ENCODE measurements at regions not wholly inside any gene's neighbourhood (a gene's known extent, or its start where the extent isn't known, plus 50 kb on each side); places are given as distances from the start of the nearest gene placed in this dataset.

DNA sequence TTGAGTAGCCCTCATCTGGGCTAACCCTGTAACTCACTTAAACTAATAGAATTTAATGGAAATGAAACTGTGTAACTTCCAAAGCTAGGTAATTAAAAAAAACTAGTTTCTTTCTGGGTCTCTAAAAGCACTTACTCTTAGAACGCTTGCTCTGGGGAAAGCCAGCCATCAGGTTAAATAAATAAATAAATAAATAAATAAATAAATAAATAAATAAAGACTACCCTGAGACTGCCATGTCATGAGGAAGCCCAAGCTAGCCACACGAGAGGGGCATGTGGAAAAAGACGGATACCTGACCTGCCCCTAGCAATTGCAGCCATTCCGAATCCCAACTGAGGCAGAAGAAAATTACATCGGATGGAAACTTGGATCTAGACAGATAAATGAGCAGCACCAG, 51.3 kb upstream of the FER start (continued):
- TF ChIP-seq ZNF391 (tag by site-specific recombination; IDR thresholded peaks at IDR 0.05; ENCODE audit: borderline replicate concordance, low read depth), result no peak
- TF ChIP-seq ZNF140 (tag by site-specific recombination; IDR thresholded peaks at IDR 0.05), result peak; percentile 50; the same call in 1 of the 2 replicates
- no peak for TF ChIP-seq OSR2 (tag by site-specific recombination; IDR thresholded peaks at IDR 0.05)
- TF ChIP-seq ZNF404 (tag by site-specific recombination; IDR thresholded peaks at IDR 0.05), result 0 out of 2 replicates have a peak, but pooled peaks have one; percentile 53
- peak; percentile 54; the same call in 1 of the 2 replicates for TF ChIP-seq ZNF558 (tag by site-specific recombination; IDR thresholded peaks at IDR 0.05)
- no peak for TF ChIP-seq ZIC2 (tag by site-specific recombination; IDR thresholded peaks at IDR 0.05)
- no peak for TF ChIP-seq ZNF423 (tag by site-specific recombination; IDR thresholded peaks at IDR 0.05)
- no peak for TF ChIP-seq ZBTB49 (tag by site-specific recombination; IDR thresholded peaks at IDR 0.05; ENCODE audit: low read depth)
- TF ChIP-seq ZNF610 (tag by site-specific recombination; IDR thresholded peaks at IDR 0.05; ENCODE audit: borderline replicate concordance), result no peak
- TF ChIP-seq, protein P1, sequence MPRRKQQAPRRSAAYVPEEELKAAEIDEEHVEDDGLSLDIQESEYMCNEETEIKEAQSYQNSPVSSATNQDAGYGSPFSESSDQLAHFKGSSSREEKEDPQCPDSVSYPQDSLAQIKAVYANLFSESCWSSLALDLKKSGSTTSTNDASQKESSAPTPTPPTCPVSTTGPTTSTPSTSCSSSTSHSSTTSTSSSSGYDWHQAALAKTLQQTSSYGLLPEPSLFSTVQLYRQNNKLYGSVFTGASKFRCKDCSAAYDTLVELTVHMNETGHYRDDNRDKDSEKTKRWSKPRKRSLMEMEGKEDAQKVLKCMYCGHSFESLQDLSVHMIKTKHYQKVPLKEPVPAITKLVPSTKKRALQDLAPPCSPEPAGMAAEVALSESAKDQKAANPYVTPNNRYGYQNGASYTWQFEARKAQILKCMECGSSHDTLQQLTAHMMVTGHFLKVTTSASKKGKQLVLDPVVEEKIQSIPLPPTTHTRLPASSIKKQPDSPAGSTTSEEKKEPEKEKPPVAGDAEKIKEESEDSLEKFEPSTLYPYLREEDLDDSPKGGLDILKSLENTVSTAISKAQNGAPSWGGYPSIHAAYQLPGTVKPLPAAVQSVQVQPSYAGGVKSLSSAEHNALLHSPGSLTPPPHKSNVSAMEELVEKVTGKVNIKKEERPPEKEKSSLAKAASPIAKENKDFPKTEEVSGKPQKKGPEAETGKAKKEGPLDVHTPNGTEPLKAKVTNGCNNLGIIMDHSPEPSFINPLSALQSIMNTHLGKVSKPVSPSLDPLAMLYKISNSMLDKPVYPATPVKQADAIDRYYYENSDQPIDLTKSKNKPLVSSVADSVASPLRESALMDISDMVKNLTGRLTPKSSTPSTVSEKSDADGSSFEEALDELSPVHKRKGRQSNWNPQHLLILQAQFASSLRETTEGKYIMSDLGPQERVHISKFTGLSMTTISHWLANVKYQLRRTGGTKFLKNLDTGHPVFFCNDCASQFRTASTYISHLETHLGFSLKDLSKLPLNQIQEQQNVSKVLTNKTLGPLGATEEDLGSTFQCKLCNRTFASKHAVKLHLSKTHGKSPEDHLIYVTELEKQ (tag by site-specific recombination; IDR thresholded peaks at IDR 0.05; ENCODE audit: borderline replicate concordance), result no peak
- no peak for TF ChIP-seq GLI4 (tag by site-specific recombination; IDR thresholded peaks at IDR 0.05)
- TF ChIP-seq ZNF645 (tag by site-specific recombination; IDR thresholded peaks at IDR 0.05), result no peak
- TF ChIP-seq IKZF3 (tag by site-specific recombination; IDR thresholded peaks at IDR 0.05), result no peak
- no peak for TF ChIP-seq ZNF560 (tag by site-specific recombination; IDR thresholded peaks at IDR 0.05; ENCODE audit: borderline replicate concordance)
- TF ChIP-seq SCRT2 (tag by site-specific recombination; IDR thresholded peaks at IDR 0.05), result no peak
- no peak for TF ChIP-seq ZNF76 (tag by site-specific recombination; IDR thresholded peaks at IDR 0.05; ENCODE audit: borderline replicate concordance, low read depth)
- TF ChIP-seq, protein P2, sequence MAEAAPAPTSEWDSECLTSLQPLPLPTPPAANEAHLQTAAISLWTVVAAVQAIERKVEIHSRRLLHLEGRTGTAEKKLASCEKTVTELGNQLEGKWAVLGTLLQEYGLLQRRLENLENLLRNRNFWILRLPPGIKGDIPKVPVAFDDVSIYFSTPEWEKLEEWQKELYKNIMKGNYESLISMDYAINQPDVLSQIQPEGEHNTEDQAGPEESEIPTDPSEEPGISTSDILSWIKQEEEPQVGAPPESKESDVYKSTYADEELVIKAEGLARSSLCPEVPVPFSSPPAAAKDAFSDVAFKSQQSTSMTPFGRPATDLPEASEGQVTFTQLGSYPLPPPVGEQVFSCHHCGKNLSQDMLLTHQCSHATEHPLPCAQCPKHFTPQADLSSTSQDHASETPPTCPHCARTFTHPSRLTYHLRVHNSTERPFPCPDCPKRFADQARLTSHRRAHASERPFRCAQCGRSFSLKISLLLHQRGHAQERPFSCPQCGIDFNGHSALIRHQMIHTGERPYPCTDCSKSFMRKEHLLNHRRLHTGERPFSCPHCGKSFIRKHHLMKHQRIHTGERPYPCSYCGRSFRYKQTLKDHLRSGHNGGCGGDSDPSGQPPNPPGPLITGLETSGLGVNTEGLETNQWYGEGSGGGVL (tag by site-specific recombination; IDR thresholded peaks at IDR 0.05), result no peak
- TF ChIP-seq ZNF518A (tag by site-specific recombination; conservative IDR thresholded peaks at IDR 0.05; ENCODE audit: low read depth), result peak; percentile 73
- no peak for TF ChIP-seq ZSCAN18 (tag by site-specific recombination; IDR thresholded peaks at IDR 0.05)
- TF ChIP-seq ZFP37 (tag by site-specific recombination; IDR thresholded peaks at IDR 0.05), result no peak
- TF ChIP-seq ZNF623 (tag by site-specific recombination; IDR thresholded peaks at IDR 0.05), result peak; percentile 43
- no peak for TF ChIP-seq ZNF362 (tag by site-specific recombination; IDR thresholded peaks at IDR 0.05)
- peak; percentile 72 for TF ChIP-seq ZNF426 (tag by site-specific recombination; IDR thresholded peaks at IDR 0.05)
- no peak for TF ChIP-seq ZNF366 (tag by site-specific recombination; conservative IDR thresholded peaks at IDR 0.05)
